ENCODE measurements at regions not wholly inside any gene's neighbourhood (a gene's known extent, or its start where the extent isn't known, plus 50 kb on each side); places are given as distances from the start of the nearest gene placed in this dataset.

DNA sequence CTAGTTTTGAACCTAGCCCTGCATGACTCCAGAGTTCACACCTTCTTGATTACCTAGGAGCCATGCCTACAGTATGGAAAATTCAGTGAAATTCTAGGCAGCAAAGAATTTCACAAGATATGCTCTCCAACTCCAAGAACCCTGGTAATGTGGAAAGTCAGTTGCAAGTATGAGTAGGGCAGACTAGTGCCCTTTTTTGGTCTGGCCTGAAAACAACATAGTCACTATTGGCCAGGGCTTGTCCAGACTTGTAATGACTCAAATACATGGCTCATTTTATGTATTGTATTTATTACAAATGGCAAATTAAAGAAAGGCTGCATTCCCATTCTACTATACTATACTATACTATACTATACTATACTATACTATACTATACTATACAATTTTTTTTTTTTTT lies 160.4 kb downstream of the ESM1 start:
- TF ChIP-seq, protein P1, sequence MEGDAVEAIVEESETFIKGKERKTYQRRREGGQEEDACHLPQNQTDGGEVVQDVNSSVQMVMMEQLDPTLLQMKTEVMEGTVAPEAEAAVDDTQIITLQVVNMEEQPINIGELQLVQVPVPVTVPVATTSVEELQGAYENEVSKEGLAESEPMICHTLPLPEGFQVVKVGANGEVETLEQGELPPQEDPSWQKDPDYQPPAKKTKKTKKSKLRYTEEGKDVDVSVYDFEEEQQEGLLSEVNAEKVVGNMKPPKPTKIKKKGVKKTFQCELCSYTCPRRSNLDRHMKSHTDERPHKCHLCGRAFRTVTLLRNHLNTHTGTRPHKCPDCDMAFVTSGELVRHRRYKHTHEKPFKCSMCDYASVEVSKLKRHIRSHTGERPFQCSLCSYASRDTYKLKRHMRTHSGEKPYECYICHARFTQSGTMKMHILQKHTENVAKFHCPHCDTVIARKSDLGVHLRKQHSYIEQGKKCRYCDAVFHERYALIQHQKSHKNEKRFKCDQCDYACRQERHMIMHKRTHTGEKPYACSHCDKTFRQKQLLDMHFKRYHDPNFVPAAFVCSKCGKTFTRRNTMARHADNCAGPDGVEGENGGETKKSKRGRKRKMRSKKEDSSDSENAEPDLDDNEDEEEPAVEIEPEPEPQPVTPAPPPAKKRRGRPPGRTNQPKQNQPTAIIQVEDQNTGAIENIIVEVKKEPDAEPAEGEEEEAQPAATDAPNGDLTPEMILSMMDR (IDR thresholded peaks at IDR 0.05), result no peak
- Mint-ChIP-seq H3K4me1 (peaks cover 2% of the 10 kb centered on the region), H3K36me3 (no peaks in the 10 kb centered on the region), H3K4me3 (no peak overlapping the region), H3K9me3 (peaks cover 0 to 3% (median 0%) of the 10 kb centered on the region in 7 donors), H3K27me3 (ENCODE audit: low read depth in 3 of 3) (peaks cover 1 to 4% (median 2%) of the 10 kb centered on the region in 3 donors), H3K27ac (no peak overlapping the region)
- no peaks in the 10 kb centered on the region for H3K27me3 ChIP-seq (ENCODE audit: control insufficient read depth in 2 of 2, insufficient read depth in 2 of 2, low read length in 2 of 2)
- no peaks in the 10 kb centered on the region for H4K20me1 ChIP-seq (ENCODE audit: insufficient read depth, low read length)
- H3K36me3 ChIP-seq (replicated peaks in 1 of 2; ENCODE audit: control insufficient read depth in 1 of 2, insufficient read depth in 2 of 2, low read length in 2 of 2), result no peaks in the 10 kb centered on the region
- no peak overlapping the region for H3K4me2 ChIP-seq (replicated peaks; ENCODE audit: extremely low read depth, low read length, poor library complexity, severe bottlenecking)
- H2AFZ ChIP-seq (ENCODE audit: insufficient read depth, low read depth, low read length, poor library complexity, severe bottlenecking), result no peak overlapping the region
- H3K4me1 ChIP-seq (ENCODE audit: control insufficient read depth in 1 of 2, insufficient read depth in 2 of 2, low read length in 2 of 2), result no peaks in the 10 kb centered on the region
- no peaks in the 10 kb centered on the region for H3K79me2 ChIP-seq (ENCODE audit: insufficient read depth, low read length)
- no peak overlapping the region for H3K27ac ChIP-seq (ENCODE audit: low read depth in 1 of 2, low read length in 2 of 2)
- no peak overlapping the region for H3K4me3 ChIP-seq (replicated peaks in 1 of 3; ENCODE audit: low read depth in 2 of 3, low read length in 3 of 3)
- no peaks in the 10 kb centered on the region for H3K9me3 ChIP-seq (replicated peaks in 1 of 2; ENCODE audit: control insufficient read depth in 1 of 2, insufficient read depth in 1 of 2, low read length in 2 of 2)
- no peak overlapping the region for H3K9ac ChIP-seq (ENCODE audit: insufficient read depth, low read length, poor library complexity, severe bottlenecking)
- DNase-seq, result no peak
- intact Hi-C loops (cut with micrococcal nuclease), result no loop called here

DNA sequence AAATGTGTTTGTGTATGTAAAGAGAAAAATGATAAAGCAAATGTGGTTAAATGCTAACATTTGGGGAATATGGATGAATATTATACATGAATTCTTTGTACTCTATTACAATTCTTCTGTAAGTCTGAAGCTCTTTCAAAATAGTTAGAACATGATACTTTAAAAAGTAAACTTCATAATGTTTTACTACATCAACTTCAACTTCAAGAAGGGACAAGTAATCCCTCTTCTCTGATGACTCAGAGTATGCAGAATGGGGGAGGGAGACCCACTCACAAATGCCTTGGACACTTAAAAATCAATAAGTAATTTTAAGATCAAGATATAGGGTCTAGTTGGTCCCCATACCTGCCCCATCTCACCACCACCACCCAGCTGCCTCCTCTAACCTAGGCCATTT lies 162.4 kb downstream of the ESM1 start:
- no peaks in the 10 kb centered on the region for H4K20me1 ChIP-seq (ENCODE audit: insufficient read depth, low read length)
- H3K9me3 ChIP-seq (replicated peaks in 1 of 2; ENCODE audit: control insufficient read depth in 1 of 2, insufficient read depth in 1 of 2, low read length in 2 of 2), result no peaks in the 10 kb centered on the region
- peaks cover 2% of the 10 kb centered on the region for H3K4me1 Mint-ChIP-seq
- H3K9me3 Mint-ChIP-seq, result peaks cover 0 to 4% (median 2%) of the 10 kb centered on the region in 7 donors
- no peak overlapping the region for H2AFZ ChIP-seq (ENCODE audit: insufficient read depth, low read depth, low read length, poor library complexity, severe bottlenecking)
- intact Hi-C loops (cut with micrococcal nuclease), result no loop called here
- no peak overlapping the region for H3K27ac Mint-ChIP-seq
- H3K9ac ChIP-seq (ENCODE audit: insufficient read depth, low read length, poor library complexity, severe bottlenecking), result no peak overlapping the region
- H3K27me3 Mint-ChIP-seq (ENCODE audit: low read depth in 3 of 3), result peaks cover 0 to 3% (median 1%) of the 10 kb centered on the region in 3 donors
- no peaks in the 10 kb centered on the region for H3K36me3 Mint-ChIP-seq
- H3K4me3 ChIP-seq (replicated peaks in 1 of 3; ENCODE audit: low read depth in 2 of 3, low read length in 3 of 3), result no peak overlapping the region
- H3K4me3 Mint-ChIP-seq, result no peak overlapping the region
- no peaks in the 10 kb centered on the region for H3K4me1 ChIP-seq (ENCODE audit: control insufficient read depth in 1 of 2, insufficient read depth in 2 of 2, low read length in 2 of 2)
- no peak for DNase-seq
- H3K4me2 ChIP-seq (replicated peaks; ENCODE audit: extremely low read depth, low read length, poor library complexity, severe bottlenecking), result no peak overlapping the region
- TF ChIP-seq, protein P1 (IDR thresholded peaks at IDR 0.05), result no peak
- no peaks in the 10 kb centered on the region for H3K27me3 ChIP-seq (ENCODE audit: control insufficient read depth in 2 of 2, insufficient read depth in 2 of 2, low read length in 2 of 2)
- no peaks in the 10 kb centered on the region for H3K36me3 ChIP-seq (replicated peaks in 1 of 2; ENCODE audit: control insufficient read depth in 1 of 2, insufficient read depth in 2 of 2, low read length in 2 of 2)
- no peaks in the 10 kb centered on the region for H3K79me2 ChIP-seq (ENCODE audit: insufficient read depth, low read length)
- no peak overlapping the region for H3K27ac ChIP-seq (ENCODE audit: low read depth in 1 of 2, low read length in 2 of 2)
